Neural crest cell (in vitro differentiated cells): ENCODE measurements at regions not wholly inside any gene's neighbourhood (a gene's known extent, or its start where the extent isn't known, plus 50 kb on each side); places are given as distances from the start of the nearest gene placed in this dataset.

Source experiments
- DNase-seq: peaks from one replicate; pipeline ENCODE4 v3.0.0; 2021; ENCODE audit warnings: low read depth, mixed read lengths, low spot score
- H3K27ac Mint-ChIP-seq: one replicate; pipeline ENCODE4 v1.8.0; 2021; ENCODE audit warnings: mild to moderate bottlenecking, mixed read lengths; ENCODE audit not compliant: unreplicated experiment
- H3K27me3 Mint-ChIP-seq: 2 replicates; pipeline ENCODE4 v1.8.0; 2021; ENCODE audit warnings: low read depth, mild to moderate bottlenecking, mixed read lengths
- H3K36me3 Mint-ChIP-seq: 2 replicates; pipeline ENCODE4 v1.8.0; 2021; ENCODE audit warnings: low read depth, mild to moderate bottlenecking, mixed read lengths
- H3K4me1 Mint-ChIP-seq: 2 replicates; pipeline ENCODE4 v1.8.0; 2021; ENCODE audit warnings: mixed read lengths
- H3K4me3 Mint-ChIP-seq: one replicate; pipeline ENCODE4 v1.8.0; 2021; ENCODE audit warnings: mild to moderate bottlenecking, mixed read lengths
- H3K9me3 Mint-ChIP-seq: 2 replicates; pipeline ENCODE4 v1.8.0; 2021; ENCODE audit warnings: mixed read lengths
- CTCF ChIP-seq: fragments of 200-600 bp; sonication (generic); conservative IDR thresholded peaks from 2 replicates; pipeline ENCODE4 v1.5.0; 2021; ENCODE audit warnings: antibody characterized with exemption, mild to moderate bottlenecking

GRCh38 chr7:115224922-115225321 is 303.0 kb downstream of the MDFIC start:
- Mint-ChIP-seq H3K9me3 (no peaks in the 10 kb centered on the region), H3K27ac (no peak overlapping the region), H3K27me3 (no peaks in the 10 kb centered on the region), H3K4me1 (no peaks in the 10 kb centered on the region), H3K36me3 (no peaks in the 10 kb centered on the region), H3K4me3 (no peak overlapping the region)
- no peak for DNase-seq
- no peak for TF ChIP-seq CTCF

- H3K9me3 Mint-ChIP-seq = no peaks in the 10 kb centered on the region
- H3K4me3 Mint-ChIP-seq = no peak overlapping the region
- no peak overlapping the region for H3K27ac Mint-ChIP-seq
- TF ChIP-seq CTCF = no peak
- no peaks in the 10 kb centered on the region for H3K36me3 Mint-ChIP-seq
- DNase-seq = no peak
- no peaks in the 10 kb centered on the region for H3K4me1 Mint-ChIP-seq
- no peaks in the 10 kb centered on the region for H3K27me3 Mint-ChIP-seq
Measured at GRCh38 chr7:115223959-115224358, 302.1 kb downstream of the MDFIC start.

GRCh38 chr7:115221456-115221855 is 299.6 kb downstream of the MDFIC start:
- no peaks in the 10 kb centered on the region for H3K27me3 Mint-ChIP-seq
- no peak for DNase-seq
- no peaks in the 10 kb centered on the region for H3K4me1 Mint-ChIP-seq
- no peaks in the 10 kb centered on the region for H3K9me3 Mint-ChIP-seq
- no peak overlapping the region for H3K27ac Mint-ChIP-seq
- H3K4me3 Mint-ChIP-seq = no peak overlapping the region
- no peaks in the 10 kb centered on the region for H3K36me3 Mint-ChIP-seq
- TF ChIP-seq CTCF = no peak

- H3K36me3 Mint-ChIP-seq = no peaks in the 10 kb centered on the region
- no peaks in the 10 kb centered on the region for H3K4me1 Mint-ChIP-seq
- no peaks in the 10 kb centered on the region for H3K9me3 Mint-ChIP-seq
- no peaks in the 10 kb centered on the region for H3K27me3 Mint-ChIP-seq
- H3K4me3 Mint-ChIP-seq = no peak overlapping the region
- TF ChIP-seq CTCF = no peak
- no peak for DNase-seq
- H3K27ac Mint-ChIP-seq = no peak overlapping the region
Measured at GRCh38 chr7:115218076-115218475, 296.2 kb downstream of the MDFIC start.

- no peak for DNase-seq
- H3K4me3 Mint-ChIP-seq = no peak overlapping the region
- no peaks in the 10 kb centered on the region for H3K27me3 Mint-ChIP-seq
- H3K36me3 Mint-ChIP-seq = no peaks in the 10 kb centered on the region
- no peaks in the 10 kb centered on the region for H3K4me1 Mint-ChIP-seq
- TF ChIP-seq CTCF = no peak
- no peak overlapping the region for H3K27ac Mint-ChIP-seq
- H3K9me3 Mint-ChIP-seq = no peaks in the 10 kb centered on the region
Measured at GRCh38 chr7:115217373-115217772, 295.5 kb downstream of the MDFIC start.

- Mint-ChIP-seq H3K27me3 (no peaks in the 10 kb centered on the region), H3K9me3 (no peaks in the 10 kb centered on the region), H3K4me1 (no peaks in the 10 kb centered on the region), H3K4me3 (no peak overlapping the region), H3K27ac (no peak overlapping the region), H3K36me3 (no peaks in the 10 kb centered on the region)
- no peak for TF ChIP-seq CTCF
- no peak for DNase-seq
Measured at GRCh38 chr7:115216652-115217051, 294.8 kb downstream of the MDFIC start.
